B cell (primary cell): ENCODE measurements at regions not wholly inside any gene's neighbourhood (a gene's known extent, or its start where the extent isn't known, plus 50 kb on each side); places are given as distances from the start of the nearest gene placed in this dataset.

Experiments
- EZH2 ChIP-seq: IDR thresholded peaks from 2 replicates; pipeline ENCODE4 v1.6.1; 2012; ENCODE audit warnings: borderline replicate concordance, low read depth, mild to moderate bottlenecking, moderate library complexity, low read length; ENCODE audit not compliant: insufficient read depth, poor library complexity, severe bottlenecking
- TF ChIP-seq, protein P1 (sequence below): fragments of 200-600 bp; IDR thresholded peaks from one replicate; pipeline ENCODE4 v1.8.0; 2022; ENCODE audit warnings: antibody characterized with exemption, mild to moderate bottlenecking

GRCh38 chr1:60583696-60584095, 498.7 kb upstream of the NFIA start:
- TF ChIP-seq EZH2: no peak
- TF ChIP-seq, protein P1, sequence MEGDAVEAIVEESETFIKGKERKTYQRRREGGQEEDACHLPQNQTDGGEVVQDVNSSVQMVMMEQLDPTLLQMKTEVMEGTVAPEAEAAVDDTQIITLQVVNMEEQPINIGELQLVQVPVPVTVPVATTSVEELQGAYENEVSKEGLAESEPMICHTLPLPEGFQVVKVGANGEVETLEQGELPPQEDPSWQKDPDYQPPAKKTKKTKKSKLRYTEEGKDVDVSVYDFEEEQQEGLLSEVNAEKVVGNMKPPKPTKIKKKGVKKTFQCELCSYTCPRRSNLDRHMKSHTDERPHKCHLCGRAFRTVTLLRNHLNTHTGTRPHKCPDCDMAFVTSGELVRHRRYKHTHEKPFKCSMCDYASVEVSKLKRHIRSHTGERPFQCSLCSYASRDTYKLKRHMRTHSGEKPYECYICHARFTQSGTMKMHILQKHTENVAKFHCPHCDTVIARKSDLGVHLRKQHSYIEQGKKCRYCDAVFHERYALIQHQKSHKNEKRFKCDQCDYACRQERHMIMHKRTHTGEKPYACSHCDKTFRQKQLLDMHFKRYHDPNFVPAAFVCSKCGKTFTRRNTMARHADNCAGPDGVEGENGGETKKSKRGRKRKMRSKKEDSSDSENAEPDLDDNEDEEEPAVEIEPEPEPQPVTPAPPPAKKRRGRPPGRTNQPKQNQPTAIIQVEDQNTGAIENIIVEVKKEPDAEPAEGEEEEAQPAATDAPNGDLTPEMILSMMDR: no peak
